ENCODE measurements at regions not wholly inside any gene's neighbourhood (a gene's known extent, or its start where the extent isn't known, plus 50 kb on each side); places are given as distances from the start of the nearest gene placed in this dataset.
"Not testable (repeated sequence)": the region's sequence is repeated elsewhere in the genome, so short reads cannot be mapped to it uniquely, and the experiment has no call there.

DNA sequence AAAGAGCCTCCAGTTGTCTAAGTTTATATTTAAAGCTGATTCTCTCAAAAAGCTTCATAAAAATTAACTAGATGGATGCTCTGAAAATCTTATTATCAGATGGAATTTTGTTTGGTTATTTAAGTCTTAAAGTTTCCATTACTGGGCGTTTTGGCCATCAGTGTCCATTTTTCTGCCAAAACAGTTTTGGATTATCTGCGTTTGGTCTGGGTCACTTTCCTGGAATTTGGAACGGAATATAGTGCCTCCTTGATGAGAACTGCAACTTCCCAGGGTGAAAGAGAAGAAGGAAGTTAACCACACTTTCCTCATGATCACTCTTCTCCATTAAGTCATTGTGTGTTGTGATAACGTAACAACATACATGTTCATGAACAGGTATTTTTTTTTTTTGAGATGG, 764.9 kb upstream of the AUTS2 start:
- ChIA-PET POLR2A (no interaction called here), CTCF (no interaction called here)
- Histone ChIP-seq H3K4me1 (ENCODE audit: control insufficient read depth in 1 of 2, extremely low read depth in 1 of 2, insufficient read depth in 2 of 2, low read length in 2 of 2) (no peaks in the 10 kb centered on the region), H3K9me3 (peaks cover 2% of the 10 kb centered on the region), H3K36me3 (ENCODE audit: control insufficient read depth in 2 of 2, extremely low read depth in 1 of 2, insufficient read depth in 1 of 2, low read length in 1 of 2) (no peaks in the 10 kb centered on the region), H3K4me3 (ENCODE audit: control insufficient read depth in 1 of 2, extremely low read depth in 1 of 2, low read length in 1 of 2) (no peak overlapping the region), H3K27ac (ENCODE audit: low read length) (no peak overlapping the region), H3K27me3 (replicated peaks in 1 of 2; ENCODE audit: control insufficient read depth in 2 of 2, extremely low read depth in 1 of 2, insufficient read depth in 2 of 2, low read length in 1 of 2) (no peaks in the 10 kb centered on the region)
- no peak overlapping the region for H3K4me3 Mint-ChIP-seq
- ATAC-seq (replicated peaks in 1 of 4) (no peak), DNase-seq (no peak)
- H3K27ac Mint-ChIP-seq: no peak overlapping the region
- peaks cover 0 to 4% of the 10 kb centered on the region in 2 donors for H3K27me3 Mint-ChIP-seq
- H3K9me3 Mint-ChIP-seq: peaks cover 7 to 16% (median 11%) of the 10 kb centered on the region in 3 donors
- H3K36me3 Mint-ChIP-seq: no peaks in the 10 kb centered on the region
- no peaks in the 10 kb centered on the region for H3K4me1 Mint-ChIP-seq
- no CpG with 5 or more reads among the region's 4 CpGs for WGBS (ENCODE audit: insufficient coverage)

DNA sequence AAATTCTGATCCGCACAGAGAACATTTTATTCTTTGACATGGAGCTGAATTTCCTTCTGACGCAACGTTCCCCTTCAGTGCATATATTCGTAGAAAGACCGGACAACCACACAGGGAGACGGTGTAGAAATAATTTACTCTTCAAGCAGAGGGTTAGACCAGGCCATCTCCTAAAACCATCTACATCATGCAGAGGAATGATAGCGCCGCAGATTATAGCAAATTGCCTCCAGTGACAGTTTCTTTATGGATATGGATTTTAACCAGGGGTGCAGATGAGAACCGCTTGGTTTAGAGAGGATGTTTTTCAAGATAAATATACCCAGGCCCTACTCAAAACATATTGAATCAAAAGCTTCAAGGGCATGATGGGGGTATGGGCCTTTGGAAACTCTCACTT, 759.3 kb upstream of the AUTS2 start:
- Histone ChIP-seq H3K4me1 (ENCODE audit: control insufficient read depth in 1 of 2, extremely low read depth in 1 of 2, insufficient read depth in 2 of 2, low read length in 2 of 2) (no peaks in the 10 kb centered on the region), H3K4me3 (ENCODE audit: control insufficient read depth in 1 of 2, extremely low read depth in 1 of 2, low read length in 1 of 2) (no peak overlapping the region), H3K36me3 (ENCODE audit: control insufficient read depth in 2 of 2, extremely low read depth in 1 of 2, insufficient read depth in 1 of 2, low read length in 1 of 2) (no peaks in the 10 kb centered on the region), H3K27me3 (replicated peaks in 1 of 2; ENCODE audit: control insufficient read depth in 2 of 2, extremely low read depth in 1 of 2, insufficient read depth in 2 of 2, low read length in 1 of 2) (no peaks in the 10 kb centered on the region), H3K27ac (ENCODE audit: low read length) (no peak overlapping the region), H3K9me3 (peaks cover 2% of the 10 kb centered on the region)
- H3K4me3 Mint-ChIP-seq: no peak overlapping the region
- peaks cover 7 to 11% (median 9%) of the 10 kb centered on the region in 3 donors for H3K9me3 Mint-ChIP-seq
- DNase-seq (no peak), ATAC-seq (replicated peaks in 1 of 4) (no peak)
- POLR2A ChIA-PET: interaction anchor here in 1 of 2 donors (0.7 kb wide), 1 partner anchor 49 kb away, joined by 3 read pairs; no protein-coding TSS in a partner anchor
- 97% methylated on average over 5 of the region's 9 CpGs for WGBS (ENCODE audit: insufficient coverage)
- H3K36me3 Mint-ChIP-seq: no peaks in the 10 kb centered on the region
- CTCF ChIA-PET: no interaction called here
- H3K27ac Mint-ChIP-seq: no peak overlapping the region
- no peaks in the 10 kb centered on the region for H3K4me1 Mint-ChIP-seq
- H3K27me3 Mint-ChIP-seq: peaks cover 0 to 4% of the 10 kb centered on the region in 2 donors

DNA sequence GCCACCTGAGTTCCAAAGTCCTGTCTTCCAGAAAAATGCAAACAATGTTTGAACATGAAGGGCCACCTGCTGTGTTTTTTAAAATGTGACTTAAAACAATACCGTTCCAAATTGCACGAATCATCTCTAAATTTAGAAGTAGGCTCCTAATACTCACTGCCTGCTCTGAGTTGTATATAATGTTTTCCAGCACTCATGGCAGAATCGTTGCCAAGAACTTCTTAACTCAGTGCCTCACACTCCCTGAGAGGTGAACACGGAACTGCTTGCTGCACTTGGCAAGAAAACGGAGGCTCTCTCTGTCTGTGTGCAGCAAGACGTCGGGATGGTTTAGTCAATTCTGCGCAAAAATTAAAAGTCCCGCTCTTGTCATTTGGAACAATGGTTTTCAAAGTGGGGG, 757.3 kb upstream of the AUTS2 start:
- Mint-ChIP-seq H3K36me3 (no peaks in the 10 kb centered on the region), H3K9me3 (peaks cover 7 to 12% (median 11%) of the 10 kb centered on the region in 3 donors), H3K27ac (no peak overlapping the region), H3K4me1 (no peaks in the 10 kb centered on the region), H3K27me3 (peaks cover 0 to 4% of the 10 kb centered on the region in 2 donors), H3K4me3 (no peak overlapping the region)
- H3K4me3 ChIP-seq (ENCODE audit: control insufficient read depth in 1 of 2, extremely low read depth in 1 of 2, low read length in 1 of 2): no peak overlapping the region
- H3K27ac ChIP-seq (ENCODE audit: low read length): no peak overlapping the region
- H3K36me3 ChIP-seq (ENCODE audit: control insufficient read depth in 2 of 2, extremely low read depth in 1 of 2, insufficient read depth in 1 of 2, low read length in 1 of 2): no peaks in the 10 kb centered on the region
- ChIA-PET CTCF (interaction anchor here in 1 of 2 donors (0.6 kb wide), 1 partner anchor 280 kb away, joined by 3 read pairs; no protein-coding TSS in a partner anchor), POLR2A (no interaction called here)
- no peak for DNase-seq
- no peaks in the 10 kb centered on the region for H3K4me1 ChIP-seq (ENCODE audit: control insufficient read depth in 1 of 2, extremely low read depth in 1 of 2, insufficient read depth in 2 of 2, low read length in 2 of 2)
- WGBS (ENCODE audit: insufficient coverage): 100% methylated on average over 2 of the region's 9 CpGs
- peaks cover 2% of the 10 kb centered on the region for H3K9me3 ChIP-seq
- H3K27me3 ChIP-seq (replicated peaks in 1 of 2; ENCODE audit: control insufficient read depth in 2 of 2, extremely low read depth in 1 of 2, insufficient read depth in 2 of 2, low read length in 1 of 2): no peaks in the 10 kb centered on the region
- ATAC-seq (replicated peaks in 1 of 4): no peak

DNA sequence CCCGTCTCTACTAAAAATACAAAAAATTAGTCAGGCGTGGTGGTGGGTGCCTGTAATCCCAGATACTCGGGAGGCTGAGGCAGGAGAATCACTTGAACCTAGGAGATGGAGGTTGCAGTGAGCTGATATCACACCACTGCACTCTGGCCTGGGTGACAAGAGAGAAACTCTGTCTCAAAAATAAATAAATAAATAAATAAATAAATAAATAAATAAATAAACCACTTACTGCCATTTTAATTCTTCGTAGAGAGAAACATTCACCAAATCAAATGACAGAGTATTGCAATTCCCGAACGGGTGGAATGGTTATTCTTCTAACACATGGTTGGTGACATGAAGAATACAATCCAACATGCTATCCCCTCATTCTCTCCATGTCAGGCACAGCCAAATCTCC, 754.3 kb upstream of the AUTS2 start:
- CTCF ChIA-PET: not testable (repeated sequence)
- WGBS (ENCODE audit: insufficient coverage): 100% methylated on average over 2 of the region's 6 CpGs

DNA sequence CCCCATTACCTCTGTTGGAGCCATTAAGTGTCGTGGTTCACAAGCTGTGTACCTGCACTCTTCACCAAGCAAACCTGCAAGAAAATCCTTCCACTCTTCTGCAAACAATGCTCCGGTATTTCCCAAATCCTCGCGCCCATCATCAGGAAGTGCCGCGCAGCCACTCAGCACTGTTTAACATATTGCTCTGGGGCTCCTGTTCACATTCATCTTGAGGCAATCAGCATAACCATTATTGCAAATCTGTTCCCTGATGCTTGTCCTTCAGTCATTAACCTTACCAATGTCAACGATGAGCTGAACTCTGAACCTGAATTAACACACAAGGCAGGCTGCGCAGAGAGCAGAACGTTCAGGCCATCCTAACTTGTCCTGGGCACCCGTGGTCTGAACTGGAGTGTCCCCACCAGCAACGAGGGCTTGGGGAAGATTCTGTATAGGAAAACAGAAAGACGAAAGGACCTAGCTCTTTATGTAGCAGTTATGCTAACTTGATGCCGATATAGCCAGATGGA, 751.4 kb upstream of the AUTS2 start:
- H3K27me3 Mint-ChIP-seq: no peaks in the 10 kb centered on the region
- no peak overlapping the region for H3K27ac ChIP-seq (ENCODE audit: low read length)
- no peak for ATAC-seq (replicated peaks in 1 of 4)
- CTCF ChIA-PET: no interaction called here
- no peaks in the 10 kb centered on the region for H3K4me1 Mint-ChIP-seq
- WGBS (ENCODE audit: insufficient coverage): 79% methylated on average over 12 of the region's 13 CpGs
- no peaks in the 10 kb centered on the region for H3K27me3 ChIP-seq (replicated peaks in 1 of 2; ENCODE audit: control insufficient read depth in 2 of 2, extremely low read depth in 1 of 2, insufficient read depth in 2 of 2, low read length in 1 of 2)
- no peaks in the 10 kb centered on the region for H3K9me3 ChIP-seq
- H3K4me3 ChIP-seq (ENCODE audit: control insufficient read depth in 1 of 2, extremely low read depth in 1 of 2, low read length in 1 of 2): no peak overlapping the region
- no peaks in the 10 kb centered on the region for H3K36me3 Mint-ChIP-seq
- H3K36me3 ChIP-seq (ENCODE audit: control insufficient read depth in 2 of 2, extremely low read depth in 1 of 2, insufficient read depth in 1 of 2, low read length in 1 of 2): no peaks in the 10 kb centered on the region
- POLR2A ChIA-PET: no interaction called here
- H3K4me1 ChIP-seq (ENCODE audit: control insufficient read depth in 1 of 2, extremely low read depth in 1 of 2, insufficient read depth in 2 of 2, low read length in 2 of 2): no peaks in the 10 kb centered on the region
- no peak for DNase-seq
- H3K9me3 Mint-ChIP-seq: peaks cover 7 to 15% (median 12%) of the 10 kb centered on the region in 3 donors
- H3K4me3 Mint-ChIP-seq: no peak overlapping the region
- H3K27ac Mint-ChIP-seq: no peak overlapping the region

More for the DNA sequence above, 754.3 kb upstream of the AUTS2 start:
- H3K9me3 ChIP-seq; H3K27me3 Mint-ChIP-seq; ATAC-seq (replicated peaks in 1 of 4); H3K27ac Mint-ChIP-seq; POLR2A ChIA-PET; H3K27me3 ChIP-seq (replicated peaks in 1 of 2; ENCODE audit: control insufficient read depth in 2 of 2, extremely low read depth in 1 of 2, insufficient read depth in 2 of 2, low read length in 1 of 2); H3K4me3 ChIP-seq (ENCODE audit: control insufficient read depth in 1 of 2, extremely low read depth in 1 of 2, low read length in 1 of 2); H3K36me3 ChIP-seq (ENCODE audit: control insufficient read depth in 2 of 2, extremely low read depth in 1 of 2, insufficient read depth in 1 of 2, low read length in 1 of 2); H3K4me3 Mint-ChIP-seq; H3K4me1 ChIP-seq (ENCODE audit: control insufficient read depth in 1 of 2, extremely low read depth in 1 of 2, insufficient read depth in 2 of 2, low read length in 2 of 2); DNase-seq; H3K4me1 Mint-ChIP-seq; H3K27ac ChIP-seq (ENCODE audit: low read length); H3K36me3 Mint-ChIP-seq: not testable (repeated sequence)
- peaks cover 11 to 22% (median 12%) of the 10 kb centered on the region in 3 donors for H3K9me3 Mint-ChIP-seq

DNA sequence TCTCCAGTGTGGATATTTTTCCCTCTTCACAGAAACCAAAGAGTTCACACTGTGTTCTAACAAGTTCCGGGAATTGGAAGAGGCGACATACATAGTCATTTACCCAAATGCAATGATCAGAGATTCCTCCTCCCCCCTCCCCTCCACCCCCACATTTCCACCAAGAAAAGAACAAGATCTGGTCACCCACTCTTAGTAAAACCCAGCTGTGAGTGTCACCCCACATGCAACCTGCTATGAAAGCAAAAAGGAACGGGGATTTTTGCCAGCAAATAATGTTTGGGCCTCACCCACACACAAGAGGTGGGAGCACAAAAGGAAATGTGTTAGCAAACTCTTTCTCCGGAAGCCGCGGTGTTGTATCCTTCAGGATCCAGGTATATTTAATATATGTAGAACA, 745.0 kb upstream of the AUTS2 start:
- no peaks in the 10 kb centered on the region for H3K4me1 Mint-ChIP-seq
- no peak for ATAC-seq (replicated peaks in 1 of 4)
- Histone ChIP-seq H3K36me3 (ENCODE audit: control insufficient read depth in 2 of 2, extremely low read depth in 1 of 2, insufficient read depth in 1 of 2, low read length in 1 of 2) (no peaks in the 10 kb centered on the region), H3K4me3 (ENCODE audit: control insufficient read depth in 1 of 2, extremely low read depth in 1 of 2, low read length in 1 of 2) (no peak overlapping the region), H3K27me3 (replicated peaks in 1 of 2; ENCODE audit: control insufficient read depth in 2 of 2, extremely low read depth in 1 of 2, insufficient read depth in 2 of 2, low read length in 1 of 2) (no peaks in the 10 kb centered on the region), H3K27ac (ENCODE audit: low read length) (no peak overlapping the region), H3K4me1 (ENCODE audit: control insufficient read depth in 1 of 2, extremely low read depth in 1 of 2, insufficient read depth in 2 of 2, low read length in 2 of 2) (no peaks in the 10 kb centered on the region), H3K9me3 (no peaks in the 10 kb centered on the region)
- H3K27me3 Mint-ChIP-seq: no peaks in the 10 kb centered on the region
- CTCF ChIA-PET: interaction anchor here in 1 of 2 donors (0.5 kb wide), 1 partner anchor 599 kb away, joined by 5 read pairs; no protein-coding TSS in a partner anchor
- 93% methylated on average over 3 of the region's 6 CpGs for WGBS (ENCODE audit: insufficient coverage)
- H3K4me3 Mint-ChIP-seq: no peak overlapping the region
- H3K27ac Mint-ChIP-seq: no peak overlapping the region
- peaks cover 2 to 4% (median 4%) of the 10 kb centered on the region in 3 donors for H3K9me3 Mint-ChIP-seq
- POLR2A ChIA-PET: no interaction called here
- no peaks in the 10 kb centered on the region for H3K36me3 Mint-ChIP-seq
- no peak for DNase-seq

DNA sequence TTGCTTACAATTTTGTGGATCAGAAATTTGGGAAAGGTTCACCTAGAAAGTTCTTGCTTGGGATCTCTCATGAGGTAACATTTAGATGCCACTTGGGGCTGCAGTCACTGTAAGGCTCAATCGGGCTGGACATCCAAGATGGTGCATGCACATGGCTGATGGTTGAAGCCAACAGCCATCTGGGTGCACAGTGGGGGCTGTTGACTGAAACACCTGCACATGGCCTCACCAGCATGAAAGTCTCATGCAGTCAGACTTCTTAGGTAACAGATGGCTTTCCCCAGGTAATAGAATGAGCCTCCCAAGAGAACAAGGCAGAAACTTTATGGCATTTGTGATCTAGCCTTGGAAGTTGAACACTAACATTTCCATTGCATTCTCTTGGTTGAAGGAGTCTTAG, 740.7 kb upstream of the AUTS2 start:
- WGBS (ENCODE audit: insufficient coverage): 88% methylated on average over 1 of the region's 1 CpG
- ChIA-PET CTCF (no interaction called here), POLR2A (no interaction called here)
- H3K9me3 Mint-ChIP-seq: peaks cover 6 to 11% (median 8%) of the 10 kb centered on the region in 3 donors
- ATAC-seq (replicated peaks in 1 of 4): no peak
- no peak overlapping the region for H3K4me3 ChIP-seq (ENCODE audit: control insufficient read depth in 1 of 2, extremely low read depth in 1 of 2, low read length in 1 of 2)
- no peaks in the 10 kb centered on the region for H3K4me1 ChIP-seq (ENCODE audit: control insufficient read depth in 1 of 2, extremely low read depth in 1 of 2, insufficient read depth in 2 of 2, low read length in 2 of 2)
- H3K36me3 ChIP-seq (ENCODE audit: control insufficient read depth in 2 of 2, extremely low read depth in 1 of 2, insufficient read depth in 1 of 2, low read length in 1 of 2): no peaks in the 10 kb centered on the region
- no peak overlapping the region for H3K4me3 Mint-ChIP-seq
- no peaks in the 10 kb centered on the region for H3K27me3 ChIP-seq (replicated peaks in 1 of 2; ENCODE audit: control insufficient read depth in 2 of 2, extremely low read depth in 1 of 2, insufficient read depth in 2 of 2, low read length in 1 of 2)
- H3K27ac Mint-ChIP-seq: no peak overlapping the region
- H3K9me3 ChIP-seq: no peaks in the 10 kb centered on the region
- no peak for DNase-seq
- no peak overlapping the region for H3K27ac ChIP-seq (ENCODE audit: low read length)
- H3K36me3 Mint-ChIP-seq: no peaks in the 10 kb centered on the region
- no peaks in the 10 kb centered on the region for H3K27me3 Mint-ChIP-seq
- H3K4me1 Mint-ChIP-seq: no peaks in the 10 kb centered on the region
